ENCODE measurements at regions not wholly inside any gene's neighbourhood (a gene's known extent, or its start where the extent isn't known, plus 50 kb on each side); places are given as distances from the start of the nearest gene placed in this dataset.

DNA sequence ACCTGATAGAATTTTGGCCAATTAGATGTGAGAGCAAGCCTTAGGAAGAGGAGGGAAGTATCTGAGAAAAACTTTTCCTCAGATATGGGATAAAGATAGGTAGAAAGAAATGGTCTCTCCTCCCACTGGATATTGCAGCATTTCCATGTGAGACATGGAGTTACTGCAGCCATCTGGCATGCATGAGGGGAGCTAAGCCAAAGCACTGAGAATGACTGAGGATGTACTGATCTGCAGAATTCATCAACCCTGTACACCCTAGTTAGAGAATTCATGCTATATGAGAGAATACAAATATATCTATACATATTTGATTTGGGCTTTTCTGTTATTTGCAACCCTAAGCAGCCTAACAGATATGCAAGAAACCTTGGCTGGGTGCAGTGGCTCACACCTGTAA lies 52.5 kb upstream of the RPL34 start:
- no peak for DNase-seq

- no peak for DNase-seq
Observed at GRCh38 chr4:108561116-108561515, 59.3 kb upstream of the RPL34 start.

DNA sequence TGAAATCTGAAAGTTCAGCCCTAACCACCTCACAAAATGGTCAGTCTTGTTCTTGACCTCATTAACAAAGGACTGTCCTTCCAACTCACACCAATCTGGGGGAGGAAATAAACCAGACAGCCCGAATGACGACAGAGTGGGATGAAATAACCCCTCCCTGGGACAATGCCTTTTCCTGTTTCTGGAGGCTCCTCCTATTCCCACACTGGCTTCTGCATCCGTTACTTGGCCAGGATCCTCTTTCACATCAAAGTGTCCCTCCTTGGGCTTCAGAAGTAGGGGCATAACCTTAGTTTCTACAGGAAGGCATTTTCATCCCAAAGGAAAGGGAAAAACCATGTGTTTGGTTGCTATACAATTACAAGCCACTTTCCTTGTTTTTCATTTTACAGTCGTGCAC lies 59.8 kb upstream of the RPL34 start:
- no peak for DNase-seq

DNA sequence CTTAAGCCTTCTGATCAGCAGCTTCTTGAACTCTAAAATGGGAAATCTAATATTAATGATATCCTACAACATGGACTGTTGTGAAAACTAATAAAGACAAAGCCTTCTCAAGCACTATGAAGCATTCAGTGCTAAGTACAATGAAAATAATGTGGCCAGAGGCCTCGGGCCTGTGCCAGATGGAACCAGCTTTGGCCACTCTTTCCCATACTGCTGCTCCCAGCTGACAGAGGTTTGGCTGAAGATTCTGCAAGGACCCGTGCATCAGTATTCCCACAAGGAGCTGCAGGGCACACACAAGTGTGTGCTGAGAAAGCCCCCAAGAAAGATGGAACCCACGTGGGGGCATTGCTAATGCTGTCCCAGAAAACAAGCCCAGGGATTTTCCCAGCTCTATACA lies 60.5 kb upstream of the RPL34 start:
- no peak for DNase-seq

DNA sequence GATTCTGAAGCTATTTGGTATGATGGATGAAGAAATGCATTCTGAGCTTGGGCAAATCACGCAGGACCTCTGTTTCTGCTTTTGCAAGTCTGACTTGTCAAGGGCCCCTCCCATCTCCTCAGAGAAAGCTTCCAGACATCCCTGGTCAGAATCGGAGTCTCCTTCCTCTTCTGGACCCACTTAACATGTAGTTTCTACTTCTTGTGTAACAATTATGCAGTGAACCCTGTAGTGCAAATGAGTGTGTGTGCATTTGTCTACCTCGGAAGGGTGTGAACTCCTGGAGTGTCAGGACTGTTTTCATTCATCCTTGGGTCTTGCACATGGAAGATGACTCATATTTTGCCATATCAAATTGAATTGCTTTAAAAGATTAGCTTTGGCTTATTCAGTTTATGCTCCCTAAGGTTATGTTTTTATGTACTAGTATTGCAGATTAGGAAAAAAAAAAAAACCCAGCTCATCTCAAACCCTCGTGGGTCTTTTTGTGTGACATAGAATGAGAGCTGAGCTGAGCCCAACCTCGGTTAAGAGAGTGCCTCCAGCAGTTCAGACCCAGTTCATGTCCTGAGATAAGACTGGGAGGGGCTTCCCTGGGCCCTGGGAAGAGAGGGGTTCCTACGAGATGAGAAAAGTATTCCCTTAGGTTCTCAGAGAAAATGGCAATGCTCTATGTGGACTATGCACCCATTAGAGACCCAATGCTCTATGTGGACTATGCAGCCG lies 61.1 kb upstream of the RPL34 start:
- no peak for DNase-seq

- DNase-seq, result no peak
Observed at GRCh38 chr4:108556588-108557200, 63.7 kb upstream of the RPL34 start.

DNA sequence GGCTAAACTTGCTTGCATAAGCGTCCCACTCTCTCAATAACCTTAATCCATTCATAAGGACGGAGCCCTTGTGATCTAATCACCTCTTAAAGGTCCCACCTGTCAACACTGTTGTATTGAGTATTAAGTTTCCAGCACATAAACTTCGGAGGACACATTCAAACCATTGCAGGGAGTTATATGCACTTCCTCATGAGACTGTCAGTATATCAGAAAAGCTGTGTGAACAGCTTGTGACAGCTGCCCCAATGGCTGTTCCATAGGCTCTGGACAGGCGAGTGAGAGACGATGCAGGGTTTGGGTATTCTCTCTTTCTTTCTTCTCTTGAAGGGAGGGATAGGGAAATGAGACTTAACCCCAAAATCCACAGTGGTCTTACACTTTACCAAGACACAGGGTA lies 64.2 kb upstream of the RPL34 start:
- no peak for DNase-seq

DNA sequence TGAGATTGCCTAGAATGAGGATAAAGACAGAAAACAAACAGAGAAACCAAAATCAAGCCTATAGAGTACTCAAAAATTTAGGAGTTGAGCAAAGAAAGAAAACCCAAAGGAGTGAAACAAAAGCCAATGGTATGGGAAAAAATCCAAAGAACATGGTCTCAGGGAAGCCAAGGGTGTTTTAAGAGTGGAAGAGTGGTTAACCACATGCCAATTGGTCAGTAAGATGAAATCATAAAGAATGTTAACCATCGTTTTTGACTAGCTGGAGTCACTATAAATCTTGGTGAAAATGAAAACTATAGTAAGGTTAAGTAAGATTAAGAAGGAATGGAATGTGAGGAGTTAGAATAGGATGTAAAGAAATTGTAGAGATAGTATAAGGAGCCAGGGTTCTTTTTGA lies 64.7 kb upstream of the RPL34 start:
- no peak for DNase-seq

- DNase-seq, result no peak
Observed at GRCh38 chr4:108547682-108548081, 72.7 kb upstream of the RPL34 start.

DNA sequence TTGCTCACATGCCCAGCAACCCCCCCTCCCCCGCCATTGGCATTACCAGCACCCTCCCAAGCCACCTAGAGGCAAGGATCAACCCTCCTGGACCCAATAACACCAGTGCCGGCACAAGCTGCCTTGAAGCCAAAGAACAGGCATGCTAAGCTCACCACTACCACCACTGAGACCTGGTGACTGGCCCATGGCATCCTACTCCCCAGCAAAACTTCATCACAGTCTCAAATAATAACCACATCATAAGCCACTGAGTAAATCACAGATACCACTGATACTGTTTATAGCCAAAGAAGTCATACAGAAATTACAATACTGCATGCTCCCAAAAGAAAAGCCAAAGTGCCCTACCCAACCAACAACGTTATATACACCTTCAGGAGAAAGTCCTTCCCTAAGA lies 73.6 kb upstream of the RPL34 start:
- DNase-seq, result no peak

DNA sequence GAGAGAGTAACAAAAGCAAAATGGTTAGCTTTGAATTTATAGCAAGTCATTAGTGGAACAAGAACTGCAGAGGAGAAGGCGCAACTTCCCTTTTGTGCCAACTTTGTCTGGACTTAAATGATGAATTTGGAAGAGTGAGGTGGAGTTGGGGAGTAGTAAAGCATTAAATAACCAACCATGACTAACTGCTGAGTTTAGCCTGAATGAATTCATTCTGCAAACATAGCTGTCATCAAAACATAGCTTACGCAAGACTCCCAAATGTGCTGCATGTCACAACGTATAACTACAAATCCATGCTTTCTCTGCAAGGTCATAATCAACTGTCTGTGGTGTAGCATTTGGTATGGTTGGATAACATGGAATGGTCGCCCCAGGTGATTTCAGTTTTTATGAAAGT lies 75.9 kb upstream of the RPL34 start:
- no peak for DNase-seq

- DNase-seq, result no peak
Observed at GRCh38 chr4:108543359-108543968, 76.9 kb upstream of the RPL34 start.

- DNase-seq, result no peak
Observed at GRCh38 chr4:108540536-108540935, 79.8 kb upstream of the RPL34 start.

DNA sequence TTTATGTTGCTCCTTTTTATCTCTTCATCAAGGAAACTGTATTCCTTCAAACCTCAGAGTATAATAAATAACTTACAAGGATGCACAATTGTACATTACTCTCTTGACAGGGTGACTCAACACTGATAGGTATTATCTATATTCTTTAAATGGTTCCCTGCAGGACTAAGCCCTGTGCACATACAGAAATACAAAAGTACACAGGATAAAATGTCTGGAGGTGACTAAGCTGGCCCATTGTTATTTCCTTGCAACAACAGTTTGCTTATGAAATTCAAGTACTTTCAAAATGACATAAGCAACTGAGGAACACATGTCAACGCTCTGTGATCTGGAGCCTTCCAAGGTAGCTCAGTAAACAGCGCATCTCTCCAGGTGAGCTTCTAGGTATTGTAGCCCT lies 83.8 kb upstream of the RPL34 start:
- DNase-seq, result no peak

- DNase-seq, result no peak
Observed at GRCh38 chr4:108535757-108536156, 84.6 kb upstream of the RPL34 start.

DNA sequence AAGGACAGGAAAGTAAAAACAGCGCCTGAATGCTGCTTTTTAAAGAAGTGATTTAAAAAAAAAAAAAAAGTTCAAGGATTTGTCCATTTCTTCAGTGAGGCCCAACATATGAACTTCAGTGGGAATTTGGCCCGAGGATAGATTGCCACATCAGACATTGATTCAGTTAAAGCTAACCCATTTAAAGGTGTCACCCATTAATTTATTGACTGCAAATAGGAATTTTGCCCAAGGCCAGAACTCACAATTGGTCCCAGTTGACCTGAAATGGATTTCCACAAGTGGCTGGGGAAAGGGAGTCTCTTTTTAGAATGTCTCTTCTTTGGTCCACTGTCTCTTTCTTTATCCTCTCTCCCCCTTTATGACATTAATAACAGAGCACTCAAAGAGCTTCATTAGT lies 86.5 kb upstream of the RPL34 start:
- no peak for DNase-seq

- no peak for DNase-seq
Observed at GRCh38 chr4:108533245-108533844, 87.0 kb upstream of the RPL34 start.

GRCh38 chr4:108532738-108533137 lies 87.6 kb upstream of the RPL34 start:
- DNase-seq, result no peak

DNA sequence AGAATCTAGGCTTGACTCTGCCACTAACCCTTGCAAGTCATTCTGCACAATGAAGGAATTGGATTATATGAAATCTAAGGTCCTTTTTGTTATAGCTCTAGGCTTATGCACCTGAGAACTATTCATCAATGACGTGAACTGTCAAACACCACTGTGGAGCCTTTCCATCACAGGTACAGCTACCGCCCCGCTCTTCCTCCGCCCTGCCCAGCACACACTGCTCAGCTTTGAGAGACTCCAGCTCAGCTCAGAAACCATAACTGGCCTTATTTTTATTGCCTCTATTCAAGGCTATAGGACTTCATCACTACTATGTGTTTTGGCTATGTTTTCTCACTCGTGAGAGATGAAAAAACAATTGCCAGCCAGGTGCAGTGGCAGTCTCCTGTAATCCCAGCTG lies 88.2 kb upstream of the RPL34 start:
- no peak for DNase-seq

DNA sequence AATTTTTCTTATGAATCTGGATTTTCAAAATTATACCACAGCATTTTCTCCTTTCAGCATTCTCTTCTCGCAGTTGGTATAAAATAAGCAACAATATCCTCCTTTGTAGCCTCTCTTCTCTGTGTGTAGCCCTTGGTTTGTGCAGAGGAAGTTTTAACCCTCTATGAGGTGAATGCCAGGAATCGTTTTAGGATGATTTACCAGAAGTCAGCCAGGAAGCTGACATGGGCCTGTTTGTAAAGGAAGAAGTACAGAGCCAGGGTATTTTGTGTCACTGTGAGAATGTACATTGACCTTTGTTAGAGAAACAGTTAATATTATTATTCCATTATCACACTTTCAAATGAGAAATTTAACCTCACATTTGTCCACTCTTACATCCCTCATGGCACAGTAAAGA lies 88.9 kb upstream of the RPL34 start:
- DNase-seq, result no peak

DNA sequence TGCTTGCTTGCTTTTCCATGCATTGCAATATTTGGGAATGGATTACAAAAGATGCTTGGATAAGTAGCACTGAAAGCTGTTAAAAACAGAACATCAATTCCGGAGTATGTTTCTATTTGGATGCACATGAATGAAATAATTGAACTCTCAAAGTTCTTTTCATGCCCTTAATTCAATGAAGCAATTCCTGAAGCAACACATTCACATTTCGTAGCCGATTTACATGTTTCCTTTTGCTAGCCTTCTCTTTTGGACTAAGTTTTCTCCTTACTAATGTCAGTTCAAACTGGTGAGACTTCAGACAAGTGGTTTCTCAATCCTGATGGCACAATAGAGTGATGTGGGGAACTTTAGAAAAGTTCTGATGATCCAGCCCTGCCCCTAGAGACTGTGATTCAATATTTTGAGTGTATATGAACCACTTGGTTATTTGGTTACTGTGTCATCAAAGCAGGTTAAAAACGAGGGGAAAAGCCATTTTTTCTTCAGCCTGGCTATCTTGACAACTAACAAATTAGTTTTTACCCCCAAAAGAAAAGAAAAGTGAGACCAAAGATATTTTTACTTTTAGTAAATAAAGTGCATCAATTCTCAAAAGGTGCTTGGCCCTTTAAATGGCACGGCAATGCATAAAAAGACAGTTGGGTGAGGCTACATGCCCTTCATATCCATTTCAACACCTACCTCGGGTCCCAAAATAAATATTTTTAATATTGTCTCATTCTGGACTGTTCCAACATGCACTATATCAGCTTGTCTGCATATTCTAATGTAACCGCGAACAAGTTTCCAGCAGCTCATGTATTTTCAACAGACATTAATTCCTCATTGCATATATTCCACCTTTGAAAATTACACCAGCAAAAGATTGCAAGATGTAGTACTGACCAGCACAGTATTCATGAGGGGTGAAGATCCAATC lies 90.1 kb upstream of the RPL34 start:
- no peak for DNase-seq

GRCh38 chr4:108529102-108529501 lies 91.3 kb upstream of the RPL34 start:
- no peak for DNase-seq

DNA sequence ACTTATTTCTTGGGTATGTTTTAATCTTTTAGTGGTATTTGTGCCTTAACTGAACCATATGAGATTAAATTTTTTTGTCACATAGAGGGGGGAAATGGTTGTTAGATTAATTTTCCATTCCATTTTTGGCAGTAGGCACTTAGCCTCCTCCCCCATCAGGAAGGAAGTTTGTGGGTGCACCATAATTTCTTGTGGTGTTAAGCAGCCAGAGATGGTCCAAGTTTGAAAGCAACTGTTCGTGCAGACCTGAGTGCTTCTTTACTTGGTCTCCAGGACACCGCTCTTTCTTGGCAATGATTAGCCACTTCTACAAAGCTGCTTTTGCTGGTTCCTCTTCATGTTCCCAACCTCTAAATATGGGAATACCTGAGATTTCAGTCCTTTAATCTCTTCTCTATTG lies 92.7 kb upstream of the RPL34 start:
- DNase-seq, result peak; percentile 56

Data from CD4-positive, alpha-beta T cell treated with Interleukin-21 for 1 hour (primary cell).